GM12878 (cell line): ENCODE measurements at regions not wholly inside any gene's neighbourhood (a gene's known extent, or its start where the extent isn't known, plus 50 kb on each side); places are given as distances from the start of the nearest gene placed in this dataset.

Experiments used
- BRCA1 ChIP-seq: IDR thresholded peaks from 2 replicates; pipeline ENCODE4 v1.6.1; 2011; ENCODE audit warnings: low read depth, low read length, improper control_type of control experiment
- CTCF ChIP-seq, 3 experiments: IDR thresholded peaks in 2 of 3; conservative IDR thresholded peaks in 1 of 3; 2 replicates each; pipeline ENCODE4 v1.5.1; 2011; ENCODE audit warnings: low read depth in 3 of 3, low read length in 3 of 3, mild to moderate bottlenecking in 3 of 3, control low read depth in 2 of 3, moderate library complexity in 2 of 3, inconsistent platforms in 1 of 3, mixed read lengths in 1 of 3; ENCODE audit not compliant: control insufficient read depth in 2 of 3, insufficient read depth in 1 of 3; ENCODE audit errors: extremely low read depth in 1 of 3
- FOXM1 ChIP-seq: IDR thresholded peaks from 2 replicates; pipeline ENCODE4 v1.6.1; 2012; ENCODE audit warnings: low read depth, mild to moderate bottlenecking, inconsistent platforms, low read length, moderate library complexity
- GABPA ChIP-seq: IDR thresholded peaks from 2 replicates; pipeline ENCODE4 v1.6.1; 2014; ENCODE audit warnings: antibody characterized with exemption, low read depth, mild to moderate bottlenecking, inconsistent platforms
- MYC ChIP-seq: IDR thresholded peaks from 2 replicates; pipeline ENCODE4 v1.6.1; 2011; ENCODE audit warnings: mild to moderate bottlenecking, low read length, moderate library complexity, inconsistent platforms; ENCODE audit not compliant: insufficient read depth, insufficient replicate concordance, insufficient read length, severe bottlenecking
- NR2C1 ChIP-seq: fragments of 450-650 bp; IDR thresholded peaks from 2 replicates; pipeline ENCODE4 v1.6.1; 2017; ENCODE audit warnings: antibody characterized with exemption, mild to moderate bottlenecking, moderate library complexity
- NRF1 ChIP-seq: conservative IDR thresholded peaks from 2 replicates; pipeline ENCODE4 v1.6.1; 2011; ENCODE audit warnings: mild to moderate bottlenecking, low read depth, low read length, improper control_type of control experiment
- POLR2A ChIP-seq: IDR thresholded peaks from 2 replicates; pipeline ENCODE4 v1.6.1; 2011; ENCODE audit warnings: low read depth, mild to moderate bottlenecking, low read length
- POLR2AphosphoS5 ChIP-seq: IDR thresholded peaks from 2 replicates; pipeline ENCODE4 v1.6.1; 2011; ENCODE audit warnings: mild to moderate bottlenecking, low read length, inconsistent platforms
- RFX5 ChIP-seq: IDR thresholded peaks from 2 replicates; pipeline ENCODE4 v1.6.1; 2011; ENCODE audit warnings: low read depth, low read length, improper control_type of control experiment
- SMC3 ChIP-seq: IDR thresholded peaks from 2 replicates; pipeline ENCODE4 v1.6.1; 2011; ENCODE audit warnings: low read length, improper control_type of control experiment, borderline replicate concordance
- ZNF687 ChIP-seq: fragments of 450-650 bp; IDR thresholded peaks from 2 replicates; pipeline ENCODE4 v1.6.1; 2017; ENCODE audit warnings: mild to moderate bottlenecking, moderate library complexity
- ZSCAN29 ChIP-seq: fragments of 450-650 bp; IDR thresholded peaks from 2 replicates; pipeline ENCODE4 v1.6.1; 2017; ENCODE audit warnings: mild to moderate bottlenecking, moderate library complexity

GRCh38 chr10:118148247-118148646 lies 101.5 kb upstream of the RAB11FIP2 start:
- TF ChIP-seq GABPA (no peak), POLR2AphosphoS5 (no peak), ZNF687 (no peak), ZSCAN29 (no peak), NRF1 (no peak), RFX5 (no peak), BRCA1 (no peak), CTCF (IDR thresholded peaks at IDR 0.05 in 2 of 3, conservative IDR thresholded peaks at IDR 0.05 in 1 of 3; ENCODE audit: control insufficient read depth in 2 of 3, extremely low read depth in 1 of 3, insufficient read depth in 1 of 3, low read depth in 3 of 3, low read length in 3 of 3) (no peak), POLR2A (no peak), SMC3 (no peak), NR2C1 (no peak), MYC (no peak), FOXM1 (no peak)
